Suppressor macrophage (primary cell): ENCODE measurements at regions not wholly inside any gene's neighbourhood (a gene's known extent, or its start where the extent isn't known, plus 50 kb on each side); places are given as distances from the start of the nearest gene placed in this dataset.
"Not testable (repeated sequence)": the region's sequence is repeated elsewhere in the genome, so short reads cannot be mapped to it uniquely, and the experiment has no call there.

ENCODE experiments used
- DNase-seq, 4 experiments: peaks; one replicate each; pipeline ENCODE4 v3.0.0-alpha.2; 2020 to 2022

DNA sequence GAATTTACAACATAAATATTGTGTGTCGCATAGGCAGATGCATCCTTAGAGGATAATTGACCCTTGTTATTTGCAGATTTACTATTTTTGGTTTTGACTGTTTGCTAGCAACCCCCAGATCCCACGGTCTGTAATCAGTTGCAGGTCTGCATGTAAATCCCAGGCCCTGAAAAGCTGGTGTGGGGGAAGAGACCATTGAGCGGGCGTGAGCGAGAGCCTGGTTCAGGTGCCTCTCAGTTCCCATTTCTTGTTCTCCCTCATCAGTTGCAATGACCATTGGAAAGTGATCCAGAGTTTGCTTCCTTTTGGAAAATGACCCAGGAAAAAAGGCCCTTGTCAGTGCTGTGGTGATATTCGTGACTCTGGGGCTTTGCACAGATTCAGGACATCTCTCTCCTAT lies 238.9 kb downstream of the UACA start:
- no peak for DNase-seq

DNA sequence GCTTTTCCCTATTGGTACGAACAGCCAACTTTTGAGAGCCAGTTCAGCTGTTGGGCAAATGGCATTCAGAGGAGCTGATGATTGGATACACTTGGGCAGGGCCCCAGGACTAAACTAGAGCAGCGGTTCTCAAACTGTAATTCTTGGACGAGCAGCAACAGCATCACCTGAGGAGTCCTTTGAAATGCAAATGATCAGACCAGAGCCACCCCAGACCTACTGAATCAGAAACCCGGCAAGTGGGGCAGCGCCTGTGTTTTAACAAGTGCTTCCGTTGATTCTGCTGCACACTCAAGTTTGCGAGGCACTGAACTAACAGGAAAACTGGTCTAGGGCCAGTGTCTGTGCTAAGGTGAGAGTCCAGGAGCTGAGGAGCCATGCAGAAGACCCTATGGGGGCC lies 239.7 kb downstream of the UACA start:
- DNase-seq = no peak

DNA sequence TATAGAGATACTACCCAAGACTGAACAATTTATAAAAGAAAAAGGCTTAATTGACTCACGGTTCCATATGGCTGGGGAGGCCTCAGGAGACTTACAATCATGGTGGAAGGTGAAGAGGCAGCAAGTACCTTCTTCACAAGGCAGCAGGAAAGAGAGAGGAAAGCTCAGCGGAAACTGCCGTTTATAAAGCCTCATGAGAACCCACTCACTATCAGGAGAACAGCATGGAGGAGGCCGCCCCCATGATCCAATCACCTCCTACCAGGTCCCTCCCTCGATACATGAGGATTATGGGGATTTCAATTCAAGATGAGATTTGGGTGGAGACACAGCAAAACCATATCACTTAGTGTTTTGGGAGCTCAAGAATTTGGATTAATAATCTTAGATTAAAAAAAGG lies 240.2 kb downstream of the UACA start:
- no peak for DNase-seq

DNA sequence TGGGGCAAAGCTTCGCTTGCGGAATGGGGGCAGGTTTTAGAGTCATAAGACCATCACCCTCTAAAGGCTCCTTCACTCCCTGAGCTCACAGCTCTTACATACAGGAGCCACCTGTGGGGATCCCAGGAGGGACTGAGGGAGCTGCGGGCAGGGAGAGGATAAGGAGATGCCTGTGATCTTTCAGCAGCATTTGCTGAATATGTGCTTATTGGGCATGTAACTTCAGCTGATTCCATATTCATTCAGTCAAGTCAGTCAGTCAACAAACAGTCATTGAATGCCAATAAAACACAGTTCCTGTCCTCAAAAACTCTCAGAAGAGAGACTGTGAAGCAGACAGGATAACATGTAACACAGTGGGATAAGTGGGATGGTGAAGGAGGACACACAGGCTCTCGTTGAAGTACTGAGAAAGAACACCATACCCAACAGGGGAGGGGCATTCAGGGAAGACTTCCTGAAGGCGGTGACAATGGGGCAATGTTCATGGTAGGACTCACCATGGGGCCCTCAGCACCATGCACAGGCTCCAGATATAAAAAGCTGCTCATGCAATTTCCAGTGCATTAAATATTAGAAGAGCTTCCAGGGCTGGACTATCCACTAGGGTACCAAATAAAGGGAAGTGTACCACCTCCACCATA lies 240.9 kb downstream of the UACA start:
- DNase-seq = no peak

DNA sequence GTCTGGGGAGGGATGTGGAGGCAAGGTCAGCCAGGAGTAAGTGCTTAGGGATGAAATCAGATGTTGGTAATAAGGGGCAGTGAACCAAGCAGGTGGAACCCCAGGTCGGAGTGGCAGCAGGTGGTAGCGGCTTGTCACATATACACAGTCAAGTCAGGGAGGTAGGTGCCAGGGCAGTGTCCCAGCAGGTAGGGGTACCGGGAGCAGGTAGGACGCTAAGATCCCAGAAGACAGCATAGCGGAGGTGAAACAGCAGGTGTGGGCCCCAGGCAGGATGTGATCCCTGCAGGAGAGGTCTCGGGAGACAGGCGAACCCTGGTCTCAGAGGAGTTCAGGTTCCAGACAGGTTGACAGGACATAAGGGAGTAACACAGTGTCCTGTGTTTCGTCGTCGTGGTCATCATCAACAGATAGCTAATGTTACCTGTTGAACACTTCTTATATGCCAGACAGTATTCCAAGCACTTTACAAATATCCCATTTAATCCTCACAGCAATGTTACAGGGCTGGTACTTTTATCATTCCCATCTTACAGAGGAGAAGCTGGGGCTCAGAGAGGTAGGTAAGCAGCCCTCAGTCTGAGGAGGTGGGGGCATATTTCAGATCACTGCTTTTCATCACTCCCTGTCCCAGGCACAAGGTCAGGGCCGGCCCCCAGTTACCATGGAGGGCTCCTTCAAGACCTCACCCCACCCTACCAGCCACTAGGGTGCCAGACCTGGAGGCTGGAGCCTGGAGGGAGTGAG lies 241.6 kb downstream of the UACA start:
- no peak for DNase-seq

DNA sequence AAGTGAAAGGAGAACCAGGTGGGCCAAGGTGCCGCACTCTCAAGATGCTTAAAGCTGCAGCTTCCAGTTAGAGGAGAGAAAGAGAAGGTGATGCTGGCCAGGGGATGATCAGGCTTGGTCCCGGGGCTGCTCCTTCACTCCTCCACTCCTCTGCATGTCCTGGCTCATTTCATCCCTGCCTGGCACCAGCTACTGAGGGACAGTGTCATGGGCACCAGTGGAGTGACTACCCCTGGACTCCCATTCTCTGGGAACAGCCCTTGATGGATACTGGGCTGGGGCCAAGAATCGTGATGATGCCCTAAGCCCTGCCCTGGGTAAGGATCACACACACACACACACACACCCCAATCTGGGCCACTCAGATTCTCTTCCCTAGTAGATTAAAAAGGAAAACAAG lies 243.7 kb downstream of the UACA start:
- DNase-seq = no peak

DNA sequence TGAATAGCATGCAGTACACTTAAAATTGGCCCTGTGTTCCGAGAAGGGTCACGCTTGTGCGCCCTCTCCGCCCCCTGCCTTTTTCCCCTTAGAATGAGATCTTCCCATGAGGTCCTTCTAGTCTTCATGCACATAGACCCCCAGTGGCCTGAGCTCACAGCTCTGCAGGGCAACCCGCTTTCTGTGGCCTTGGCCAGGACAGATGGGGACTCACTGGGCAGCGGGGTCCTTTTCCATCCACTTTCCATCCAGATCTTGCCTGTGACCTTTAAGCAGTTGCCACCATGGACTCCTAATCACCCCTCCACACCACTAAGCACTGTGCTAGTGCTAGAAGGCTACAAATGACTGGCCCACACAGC lies 244.4 kb downstream of the UACA start:
- DNase-seq = no peak

DNA sequence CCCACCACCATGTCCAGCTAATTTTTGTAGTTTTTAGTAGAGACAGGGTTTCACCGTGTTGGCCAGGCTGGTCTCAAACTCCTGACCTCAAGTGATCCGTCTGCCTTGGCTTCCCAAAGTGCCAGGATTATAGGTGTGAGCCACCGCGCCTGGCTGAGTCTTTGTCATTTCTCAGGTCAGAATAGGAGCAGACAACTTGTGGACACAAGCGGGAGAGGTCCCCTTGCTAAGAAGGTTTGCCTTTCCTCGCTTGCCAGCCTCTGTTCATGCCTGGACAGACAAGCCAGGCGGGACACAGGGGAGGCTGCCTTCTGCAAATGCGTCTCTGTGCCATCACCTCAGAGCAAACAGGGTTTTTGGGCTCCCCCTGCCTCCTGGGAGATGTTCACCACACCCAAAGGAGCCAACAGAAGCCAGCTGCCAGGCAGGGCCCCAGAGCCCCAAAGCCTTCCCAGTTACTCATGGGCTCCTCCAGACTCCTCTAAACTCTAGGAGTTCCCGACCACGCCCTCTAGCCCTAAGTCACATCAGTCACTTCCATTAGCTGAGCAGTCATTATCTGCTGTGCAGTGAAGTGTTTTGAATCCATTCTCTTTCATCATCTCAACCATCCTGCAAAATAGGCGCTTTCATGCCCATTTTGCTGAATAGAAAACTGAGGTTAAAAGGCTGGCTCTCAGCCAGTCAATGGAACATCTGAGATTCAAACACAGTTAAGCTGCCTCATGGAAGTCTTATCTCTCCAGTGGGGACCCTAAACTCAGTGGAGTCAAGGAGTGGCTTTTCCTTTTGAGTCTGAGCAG lies 245.0 kb downstream of the UACA start:
- DNase-seq = no peak

DNA sequence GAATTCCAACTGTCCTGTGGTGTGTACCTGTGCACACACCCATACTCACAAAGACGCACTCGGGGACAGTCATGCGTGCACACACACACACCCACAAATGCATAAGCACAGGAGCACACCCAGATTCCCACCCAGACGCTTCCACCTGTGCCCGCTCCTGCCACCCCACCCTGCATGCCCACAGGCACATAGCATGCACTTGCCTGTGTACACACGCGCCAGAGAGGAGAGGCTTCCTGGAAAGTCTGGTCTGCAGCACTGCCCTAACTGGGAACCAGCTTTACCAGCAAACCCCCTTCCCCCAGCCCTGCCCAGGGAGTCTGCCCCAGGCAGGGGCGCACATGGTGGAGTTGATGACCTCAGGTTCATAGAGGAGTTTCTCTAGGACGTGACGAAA lies 246.2 kb downstream of the UACA start:
- no peak for DNase-seq

DNA sequence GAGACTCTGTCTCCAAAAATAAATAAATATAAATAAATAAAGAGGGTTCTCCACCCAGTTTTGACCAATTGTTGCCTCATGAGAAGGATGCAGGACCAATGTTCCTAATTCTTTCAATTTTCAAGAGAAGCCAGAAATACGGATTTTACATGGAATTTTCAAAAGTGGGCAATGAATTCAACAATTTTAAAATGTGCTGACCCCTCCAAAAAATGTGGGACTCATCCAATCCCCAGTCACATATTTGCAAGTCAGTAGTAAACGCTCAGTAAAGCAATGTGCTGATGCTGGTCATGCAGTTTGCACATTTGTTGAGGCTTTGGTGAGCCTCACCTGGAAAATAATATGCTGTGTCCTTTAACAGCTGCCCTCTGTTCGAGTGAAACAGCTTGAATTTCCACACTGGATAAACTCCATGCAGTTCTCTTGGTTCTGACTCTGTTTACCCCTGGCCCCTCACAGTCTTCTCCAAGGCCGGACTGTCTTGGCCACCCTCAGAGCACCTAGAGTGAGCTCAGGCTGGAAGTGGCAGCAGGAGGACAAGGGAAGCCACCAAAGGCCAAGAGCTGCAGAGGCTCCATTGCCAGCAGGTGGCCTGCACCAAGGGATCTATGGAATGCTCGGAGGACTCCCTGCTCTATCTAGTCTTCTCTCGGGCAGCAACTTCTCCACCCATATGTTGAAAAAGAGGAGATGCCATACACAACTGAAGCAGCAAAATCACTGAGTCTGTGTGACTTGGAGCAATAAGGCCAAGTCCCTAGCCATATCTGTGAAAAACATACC lies 246.8 kb downstream of the UACA start:
- DNase-seq = no peak

DNA sequence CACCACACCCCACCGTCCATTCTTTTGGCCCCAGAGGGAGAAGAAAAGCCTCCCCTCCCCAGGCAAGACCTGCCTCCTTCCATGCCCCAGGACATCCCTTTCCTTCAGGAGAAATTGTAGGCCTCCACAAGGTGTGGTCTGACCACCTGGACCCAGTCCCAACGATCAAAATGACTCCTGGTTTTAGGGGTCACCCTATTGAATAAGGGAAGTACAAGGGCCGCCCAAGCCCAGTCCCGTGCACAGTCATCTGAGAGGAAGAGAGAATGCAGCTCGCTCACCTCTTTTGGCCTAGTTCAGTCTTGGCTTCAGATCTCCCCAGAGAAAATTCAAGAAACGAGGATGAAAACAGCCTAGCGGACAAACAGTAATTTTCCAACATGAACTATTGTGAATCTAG lies 249.1 kb downstream of the UACA start:
- DNase-seq = peak in 3 of 4 experiments; percentile 42 to 57 (median 53)

DNA sequence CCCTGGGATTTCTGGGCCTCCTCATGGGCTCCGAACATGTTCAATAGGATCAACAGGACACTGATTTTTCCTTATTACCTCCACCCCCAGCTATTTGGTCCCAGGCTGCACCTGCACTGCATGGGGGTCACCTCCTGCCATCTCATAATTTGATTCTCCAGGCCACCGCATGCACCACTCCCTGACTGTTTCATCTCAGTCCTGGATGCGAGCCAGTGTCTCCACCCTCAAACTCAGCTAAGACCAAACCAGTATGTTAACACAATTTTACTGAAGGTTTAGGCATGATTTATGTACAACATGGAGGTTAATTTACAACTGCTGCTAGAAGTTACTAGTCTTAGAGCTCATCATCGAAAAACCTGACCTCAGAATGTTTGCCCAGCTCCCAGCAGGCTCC lies 249.5 kb downstream of the UACA start:
- DNase-seq = no peak

DNA sequence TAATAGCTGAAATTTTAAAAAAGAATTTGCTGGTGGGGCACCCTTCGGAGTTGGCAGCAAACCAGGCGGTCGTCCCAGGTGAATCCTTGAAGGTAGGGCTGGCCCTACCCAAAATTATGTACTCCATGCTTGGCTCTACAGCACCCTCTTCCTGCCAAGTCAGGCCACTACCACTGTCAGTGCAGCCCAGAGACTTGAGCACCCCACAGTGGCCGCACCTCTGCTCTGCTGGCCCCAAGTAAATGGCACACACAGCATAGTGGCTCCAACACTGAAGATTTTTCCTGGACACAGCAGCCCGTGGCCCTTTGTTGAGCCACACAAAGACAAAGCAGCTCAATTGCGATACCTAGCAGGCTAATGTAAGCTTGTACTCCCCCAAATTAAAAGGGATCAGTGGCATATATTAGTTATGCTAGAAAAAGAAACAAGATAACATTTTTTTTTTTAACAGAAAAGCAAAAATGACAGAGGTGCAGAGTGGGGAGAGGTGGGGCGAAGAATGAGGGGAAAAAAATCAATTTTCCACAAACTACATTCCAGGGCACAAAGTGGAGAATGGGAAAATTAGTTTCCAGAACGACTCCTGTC lies 250.5 kb downstream of the UACA start:
- peak; percentile 75 to 88 (median 84) for DNase-seq

DNA sequence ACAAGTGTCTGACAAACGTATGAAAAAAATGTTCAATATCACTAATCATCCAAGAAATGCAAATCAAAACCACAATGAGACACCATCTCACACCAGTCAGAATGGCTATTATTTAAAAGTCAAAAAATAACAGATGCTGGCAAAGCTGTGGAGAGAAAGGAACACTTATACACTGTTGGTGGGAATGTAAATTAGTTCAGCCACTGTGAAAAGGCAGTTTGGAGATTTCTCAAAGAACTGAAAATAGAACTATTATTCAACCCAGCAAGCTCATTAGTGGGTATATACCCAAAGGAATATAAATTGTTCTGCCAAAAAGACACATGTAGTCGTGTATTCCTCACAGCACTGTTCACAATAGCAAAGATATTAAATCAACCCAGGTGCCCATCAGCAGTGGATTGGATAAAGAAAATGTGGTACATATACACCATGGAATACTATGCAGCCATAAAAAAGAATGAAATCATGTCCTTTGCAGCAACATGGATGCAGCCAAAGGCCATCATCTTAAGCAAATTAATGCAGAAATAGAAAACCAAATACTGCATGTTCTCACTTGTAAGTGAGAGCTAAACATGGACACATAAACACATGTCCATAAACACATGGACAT lies 251.3 kb downstream of the UACA start:
- not testable (repeated sequence) for DNase-seq

DNA sequence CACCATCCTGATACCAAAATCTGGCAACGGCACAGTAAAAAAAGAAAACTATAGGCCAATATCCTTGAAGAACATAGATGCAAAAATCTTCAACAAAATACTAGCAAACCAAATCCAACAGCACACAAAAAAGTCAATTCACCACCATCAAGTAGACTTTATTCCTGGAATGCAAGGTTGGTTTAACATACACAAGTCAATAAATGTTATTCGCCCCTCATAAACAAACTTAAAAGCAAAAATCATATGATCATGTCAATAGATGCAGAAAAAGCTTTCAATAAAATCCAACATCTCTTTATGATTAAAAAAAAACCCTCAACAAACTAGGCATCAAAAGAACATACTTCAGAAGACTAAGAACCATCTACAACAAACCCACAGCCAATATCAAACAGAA lies 252.9 kb downstream of the UACA start:
- DNase-seq = no peak

DNA sequence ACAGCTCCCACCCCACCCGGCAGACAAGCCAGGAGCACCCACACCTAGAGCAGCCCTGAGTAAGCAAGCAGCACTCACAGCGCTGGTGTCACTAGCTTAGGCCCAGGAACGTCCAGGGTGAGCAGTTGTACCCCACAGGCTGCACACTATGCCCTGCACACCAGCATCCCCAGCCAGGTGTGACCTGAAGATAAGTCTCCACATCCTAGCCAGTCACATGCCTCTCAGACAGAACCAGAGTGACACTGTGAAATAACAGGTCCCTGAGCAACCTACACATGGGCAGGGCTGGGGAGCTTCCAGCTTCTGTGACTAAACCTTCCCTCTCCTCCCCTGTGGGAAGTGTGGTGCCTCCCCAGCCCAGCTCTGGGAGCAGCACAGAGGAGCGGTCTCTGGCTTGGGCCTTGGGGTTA lies 253.6 kb downstream of the UACA start:
- peak in 1 of 4 experiments; percentile 32 for DNase-seq

DNA sequence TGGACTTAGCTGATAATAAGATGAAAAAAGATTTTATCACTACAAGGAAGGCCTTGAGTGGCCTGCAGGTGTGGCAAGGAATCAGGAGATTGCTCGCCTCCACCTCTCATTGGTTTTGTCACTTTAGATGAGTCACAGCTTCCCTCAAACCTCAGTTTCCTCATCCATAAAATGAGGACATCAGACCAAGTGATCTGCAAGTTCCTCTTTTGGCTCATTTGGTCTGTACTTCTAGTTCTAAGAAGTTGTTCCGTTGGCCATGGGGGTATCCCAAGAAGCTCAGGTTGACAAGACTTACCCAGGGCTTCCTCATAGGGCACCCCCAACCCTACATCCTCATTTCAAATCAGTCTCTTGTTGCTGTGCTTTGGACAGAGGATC lies 254.1 kb downstream of the UACA start:
- peak; percentile 77 to 96 (median 86) for DNase-seq

DNA sequence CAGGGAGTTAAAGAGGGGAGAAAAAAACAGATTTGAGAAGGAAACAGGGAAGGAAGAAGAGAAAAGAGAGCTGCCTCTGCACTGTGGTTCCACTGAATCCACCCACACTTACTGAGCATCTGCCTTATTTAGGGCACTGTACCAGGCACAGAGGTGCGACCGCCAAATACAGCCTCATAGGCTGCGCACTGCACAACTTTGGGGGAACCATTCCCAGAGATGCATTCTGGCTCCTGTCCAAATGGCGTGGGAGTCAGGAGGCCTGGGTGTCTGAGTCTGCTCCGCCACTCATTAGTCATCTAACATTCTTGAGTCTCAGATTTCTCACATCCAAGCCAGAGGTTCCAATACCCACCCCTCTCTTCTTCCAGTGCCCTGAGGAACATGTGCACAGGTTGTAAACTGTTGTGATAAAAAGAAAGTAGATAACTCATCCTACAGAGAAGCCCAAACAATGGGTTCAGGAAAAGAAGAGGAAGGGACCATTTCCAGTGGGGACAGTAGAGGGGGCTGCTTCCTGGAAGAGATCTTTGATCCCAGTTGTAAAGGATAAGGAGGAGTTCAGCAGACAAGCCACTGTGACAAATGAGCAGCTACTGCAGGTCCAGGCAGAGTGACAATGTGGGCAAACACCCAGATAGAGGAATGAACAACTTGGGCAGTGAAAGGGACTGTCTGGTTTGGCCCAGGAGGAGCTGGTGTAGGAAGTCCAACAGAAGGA lies 254.6 kb downstream of the UACA start:
- peak; percentile 87 to 93 (median 90) for DNase-seq

DNA sequence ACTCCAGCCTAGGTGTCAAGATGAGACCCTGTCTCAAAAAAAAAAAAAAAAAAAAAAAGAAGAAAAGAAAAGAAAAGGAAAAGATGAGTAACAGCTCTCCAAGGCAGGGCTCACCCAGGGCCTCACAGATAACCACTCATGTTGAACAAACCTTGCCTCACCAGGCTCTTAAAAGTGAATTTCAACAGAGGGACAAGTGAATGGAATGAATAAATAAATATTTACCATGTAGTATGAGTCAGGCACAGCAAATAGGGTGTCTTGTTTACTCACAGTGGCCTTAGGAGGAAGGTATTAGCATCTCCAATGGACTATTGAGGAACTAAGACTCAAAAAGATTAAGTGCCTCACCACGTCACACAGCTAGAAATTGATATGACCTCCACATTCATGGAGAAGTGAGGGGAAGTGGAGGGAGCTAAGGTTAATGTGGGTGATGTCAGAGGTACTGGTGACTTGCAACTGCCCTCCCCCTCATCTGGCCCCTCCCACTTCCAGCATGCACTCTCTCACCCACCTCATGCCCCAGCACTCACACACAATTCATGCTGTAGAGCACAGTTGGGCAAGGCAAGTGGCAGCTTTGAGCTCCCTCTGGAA lies 255.5 kb downstream of the UACA start:
- DNase-seq = peak; percentile 90 to 99 (median 93)

DNA sequence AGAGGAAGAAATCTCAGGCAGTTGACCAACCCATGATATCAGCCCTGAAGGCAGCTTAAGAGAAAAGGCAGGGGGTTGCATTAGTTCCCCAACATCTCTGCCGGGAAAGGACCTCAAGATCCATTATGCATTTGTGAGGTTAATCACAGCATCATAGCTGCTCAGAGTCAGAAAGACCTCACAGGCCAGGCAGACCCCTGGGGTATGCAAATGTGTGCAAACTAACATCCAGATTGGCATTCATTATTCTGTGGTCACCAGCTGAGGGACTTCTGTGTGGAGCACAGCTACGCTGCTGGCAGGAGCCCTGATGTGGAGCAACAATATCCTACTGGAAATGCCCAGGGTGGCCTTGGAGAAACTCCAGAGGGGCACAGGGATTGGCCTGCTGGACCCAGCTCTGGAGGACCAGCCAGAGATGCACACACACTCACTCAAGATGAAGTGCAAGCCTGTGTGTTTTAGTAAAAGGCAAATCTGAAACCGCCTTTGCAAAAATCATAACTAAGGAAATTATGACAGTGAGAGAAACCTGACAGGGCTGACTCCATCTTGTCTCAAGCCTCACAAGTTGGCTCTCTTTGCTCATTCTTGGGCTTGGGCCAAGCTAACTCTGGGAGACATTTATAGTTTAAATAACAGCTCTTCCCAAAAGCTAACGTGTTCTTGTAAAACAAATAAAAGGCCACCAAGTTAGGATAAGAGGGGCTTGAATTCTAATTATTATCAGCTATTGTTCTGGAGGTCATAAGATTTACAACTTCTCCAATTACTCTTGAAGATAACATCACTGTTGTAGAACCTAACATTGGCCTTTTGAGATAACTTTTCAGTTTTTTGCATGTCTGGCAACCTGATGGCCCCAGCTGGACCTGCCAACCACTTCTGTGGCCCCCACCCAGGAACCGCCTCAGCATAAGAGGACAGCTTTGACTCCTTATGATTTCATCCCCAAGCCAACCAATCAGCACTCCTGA lies 257.1 kb downstream of the UACA start:
- DNase-seq = peak in 2 of 4 experiments; percentile 47 to 64
